Osteoblast (primary cell): ENCODE measurements at regions not wholly inside any gene's neighbourhood (a gene's known extent, or its start where the extent isn't known, plus 50 kb on each side); places are given as distances from the start of the nearest gene placed in this dataset.

Experiments used
- DNase-seq: peaks from one replicate; pipeline ENCODE4 v3.0.0; 2011; ENCODE audit warnings: low spot score, mixed read lengths; ENCODE audit not compliant: insufficient read length; ENCODE audit errors: missing footprints
- H2AFZ ChIP-seq: 2 replicates; pipeline ENCODE4 v1.6.0; 2011; ENCODE audit warnings: mild to moderate bottlenecking, low read length
- H3K27ac ChIP-seq: 2 replicates; pipeline ENCODE4 v1.5.1; 2011; ENCODE audit warnings: mild to moderate bottlenecking, low read depth, low read length, moderate library complexity
- H3K27me3 ChIP-seq: 2 replicates; pipeline ENCODE4 v1.6.0; 2012; ENCODE audit warnings: mild to moderate bottlenecking, control low read depth, inconsistent platforms, low read length, moderate library complexity; ENCODE audit not compliant: insufficient read depth
- H3K36me3 ChIP-seq: 2 replicates; pipeline ENCODE4 v1.5.1; 2011; ENCODE audit warnings: mild to moderate bottlenecking, low read length, control low read depth, moderate library complexity; ENCODE audit not compliant: insufficient read depth
- H3K4me1 ChIP-seq: 2 replicates; pipeline ENCODE4 v1.5.1; 2011; ENCODE audit warnings: mild to moderate bottlenecking, low read length, control low read depth, moderate library complexity; ENCODE audit not compliant: insufficient read depth
- H3K4me2 ChIP-seq: 2 replicates; pipeline ENCODE4 v1.6.0; 2011; ENCODE audit warnings: mild to moderate bottlenecking, low read length; ENCODE audit not compliant: insufficient read depth
- H3K4me3 ChIP-seq: fragments of 200-600 bp; sonication (generic); 3 replicates; pipeline ENCODE4 v1.5.1; 2012; ENCODE audit warnings: mild to moderate bottlenecking, low read length, inconsistent platforms; ENCODE audit not compliant: insufficient read depth
- H3K79me2 ChIP-seq: 2 replicates; pipeline ENCODE4 v1.6.0; 2012; ENCODE audit warnings: mild to moderate bottlenecking, low read length, control low read depth, inconsistent platforms; ENCODE audit not compliant: insufficient read depth
- H3K9me3 ChIP-seq: 2 replicates; pipeline ENCODE4 v1.5.1; 2011; ENCODE audit warnings: low read depth, low read length, control low read depth
- H4K20me1 ChIP-seq: 2 replicates; pipeline ENCODE4 v1.6.0; 2012; ENCODE audit warnings: mild to moderate bottlenecking, low read length, control low read depth; ENCODE audit not compliant: insufficient read depth
- TF ChIP-seq, protein P1 (sequence below): IDR thresholded peaks from 2 replicates; pipeline ENCODE4 v1.5.1; 2011; ENCODE audit warnings: mild to moderate bottlenecking, low read depth, low read length, moderate library complexity; ENCODE audit errors: extremely low read depth

- Histone ChIP-seq H3K36me3 (no peaks in the 10 kb centered on the region), H3K4me1 (peaks cover 8% of the 10 kb centered on the region), H3K4me2 (no peak overlapping the region), H3K79me2 (no peaks in the 10 kb centered on the region), H3K4me3 (no peak overlapping the region), H3K27me3 (no peaks in the 10 kb centered on the region), H3K27ac (no peak overlapping the region), H3K9me3 (no peaks in the 10 kb centered on the region), H4K20me1 (no peaks in the 10 kb centered on the region), H2AFZ (no peak overlapping the region)
- TF ChIP-seq, protein P1, sequence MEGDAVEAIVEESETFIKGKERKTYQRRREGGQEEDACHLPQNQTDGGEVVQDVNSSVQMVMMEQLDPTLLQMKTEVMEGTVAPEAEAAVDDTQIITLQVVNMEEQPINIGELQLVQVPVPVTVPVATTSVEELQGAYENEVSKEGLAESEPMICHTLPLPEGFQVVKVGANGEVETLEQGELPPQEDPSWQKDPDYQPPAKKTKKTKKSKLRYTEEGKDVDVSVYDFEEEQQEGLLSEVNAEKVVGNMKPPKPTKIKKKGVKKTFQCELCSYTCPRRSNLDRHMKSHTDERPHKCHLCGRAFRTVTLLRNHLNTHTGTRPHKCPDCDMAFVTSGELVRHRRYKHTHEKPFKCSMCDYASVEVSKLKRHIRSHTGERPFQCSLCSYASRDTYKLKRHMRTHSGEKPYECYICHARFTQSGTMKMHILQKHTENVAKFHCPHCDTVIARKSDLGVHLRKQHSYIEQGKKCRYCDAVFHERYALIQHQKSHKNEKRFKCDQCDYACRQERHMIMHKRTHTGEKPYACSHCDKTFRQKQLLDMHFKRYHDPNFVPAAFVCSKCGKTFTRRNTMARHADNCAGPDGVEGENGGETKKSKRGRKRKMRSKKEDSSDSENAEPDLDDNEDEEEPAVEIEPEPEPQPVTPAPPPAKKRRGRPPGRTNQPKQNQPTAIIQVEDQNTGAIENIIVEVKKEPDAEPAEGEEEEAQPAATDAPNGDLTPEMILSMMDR = no peak
- DNase-seq = peak; percentile 80
Measured at GRCh38 chr20:50295762-50296449, 105.3 kb downstream of the CEBPB start.

DNA sequence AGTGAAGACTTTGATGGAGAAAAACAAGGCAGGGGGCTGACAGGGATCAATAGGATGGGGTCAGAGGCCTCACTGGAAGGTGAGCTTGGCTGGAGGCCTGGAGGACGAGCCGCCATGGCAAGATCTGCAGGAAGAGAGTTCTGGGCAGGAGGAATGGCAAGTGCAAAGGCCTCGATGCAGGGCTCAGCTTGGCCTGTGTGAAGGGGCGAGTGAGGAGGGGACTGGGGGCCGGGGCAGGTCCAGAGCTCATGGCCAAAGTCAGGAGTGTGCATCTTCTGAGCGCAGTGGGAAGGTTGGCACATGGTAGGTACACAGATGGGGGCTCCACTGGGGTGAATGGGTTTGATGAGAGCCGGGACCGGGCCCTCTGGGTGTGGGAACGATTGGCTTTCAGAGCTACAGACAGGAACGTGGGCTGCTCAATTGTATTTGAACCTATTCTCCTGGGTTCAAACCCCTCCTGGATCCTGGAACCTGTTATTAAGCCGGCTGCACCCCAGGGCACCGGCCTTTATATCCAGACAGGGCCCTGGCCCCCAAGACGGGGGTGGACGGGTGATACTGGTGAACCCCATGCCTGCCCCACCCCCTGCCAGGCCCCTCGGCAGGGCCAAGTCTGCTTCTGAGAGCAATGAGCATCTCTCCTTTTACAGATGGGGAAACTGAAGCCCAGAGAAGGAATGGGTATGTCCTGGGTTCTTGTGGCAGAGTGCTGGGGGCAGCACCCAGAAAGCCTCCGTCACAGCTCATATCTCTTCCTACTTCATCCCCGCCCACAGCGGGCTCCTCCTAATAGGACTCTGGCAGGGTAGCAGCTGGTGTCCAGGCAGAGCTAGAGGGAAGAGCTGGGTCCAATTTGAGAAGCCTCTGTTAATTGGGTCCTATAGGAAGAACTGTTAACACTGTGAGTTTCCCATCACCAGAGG is 106.1 kb downstream of the CEBPB start:
- H3K79me2 ChIP-seq = no peaks in the 10 kb centered on the region
- no peaks in the 10 kb centered on the region for H4K20me1 ChIP-seq
- peak; percentile 79 for DNase-seq
- no peaks in the 10 kb centered on the region for H3K36me3 ChIP-seq
- TF ChIP-seq, protein P1 = no peak
- H2AFZ ChIP-seq = peak overlapping the region; percentile 12
- H3K4me3 ChIP-seq = no peak overlapping the region
- no peaks in the 10 kb centered on the region for H3K9me3 ChIP-seq
- no peak overlapping the region for H3K4me2 ChIP-seq
- no peaks in the 10 kb centered on the region for H3K27me3 ChIP-seq
- H3K27ac ChIP-seq = no peak overlapping the region
- peaks cover 10% of the 10 kb centered on the region for H3K4me1 ChIP-seq

DNA sequence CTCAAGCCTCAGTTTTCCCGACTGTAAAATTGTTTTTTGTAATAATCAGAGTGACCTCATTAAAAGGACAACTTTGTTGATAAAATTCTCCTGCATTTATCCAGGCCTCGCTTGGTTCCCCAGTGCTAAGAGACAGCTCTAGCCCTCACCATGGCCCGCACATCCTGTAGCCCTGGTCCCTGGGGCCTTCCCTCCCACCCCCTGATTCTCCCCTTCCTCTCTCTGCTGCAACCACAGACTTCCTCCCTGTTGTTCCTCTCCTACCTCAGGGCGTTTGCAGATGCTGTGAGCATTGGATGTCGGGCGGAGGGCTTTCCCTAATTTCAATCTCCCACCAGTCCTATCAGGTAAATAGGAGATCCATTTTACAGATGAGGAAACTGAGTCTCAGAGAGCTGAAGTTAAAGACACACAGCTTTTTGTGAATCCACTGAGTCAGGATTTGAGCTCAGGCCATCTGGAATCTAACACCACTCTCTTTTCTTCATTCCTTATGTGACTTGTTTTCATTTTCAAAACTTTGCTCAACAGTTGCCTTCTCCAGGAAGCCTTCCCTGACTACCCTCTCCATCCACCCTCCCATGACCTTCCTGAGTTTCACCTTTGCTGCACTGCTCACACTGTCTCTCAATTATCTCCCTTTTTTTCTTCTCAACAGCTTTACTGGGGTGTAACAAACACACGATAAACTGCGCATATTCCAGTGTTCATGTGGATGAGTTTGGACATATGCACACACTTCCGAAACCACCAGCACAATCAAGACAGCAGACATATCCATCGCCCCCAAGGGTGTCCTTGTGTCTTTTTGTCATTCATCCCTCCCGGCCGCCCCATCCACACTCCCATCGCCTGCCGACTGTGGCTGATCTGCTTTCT is 107.1 kb downstream of the CEBPB start:
- Histone ChIP-seq H3K79me2 (no peaks in the 10 kb centered on the region), H3K4me2 (no peak overlapping the region), H3K27ac (no peak overlapping the region), H4K20me1 (no peaks in the 10 kb centered on the region), H3K9me3 (no peaks in the 10 kb centered on the region), H3K27me3 (no peaks in the 10 kb centered on the region), H3K36me3 (no peaks in the 10 kb centered on the region), H3K4me3 (no peak overlapping the region), H3K4me1 (peaks cover 13% of the 10 kb centered on the region), H2AFZ (no peak overlapping the region)
- peak; percentile 31 for DNase-seq
- TF ChIP-seq, protein P1 = no peak
